B cell (primary cell): ENCODE measurements at regions not wholly inside any gene's neighbourhood (a gene's known extent, or its start where the extent isn't known, plus 50 kb on each side); places are given as distances from the start of the nearest gene placed in this dataset.

ENCODE experiments used
- EZH2 ChIP-seq: IDR thresholded peaks from 2 replicates; pipeline ENCODE4 v1.6.1; 2012; ENCODE audit warnings: borderline replicate concordance, low read depth, mild to moderate bottlenecking, moderate library complexity, low read length; ENCODE audit not compliant: insufficient read depth, poor library complexity, severe bottlenecking
- TF ChIP-seq, protein P1 (sequence below): fragments of 200-600 bp; IDR thresholded peaks from one replicate; pipeline ENCODE4 v1.8.0; 2022; ENCODE audit warnings: antibody characterized with exemption, mild to moderate bottlenecking

DNA sequence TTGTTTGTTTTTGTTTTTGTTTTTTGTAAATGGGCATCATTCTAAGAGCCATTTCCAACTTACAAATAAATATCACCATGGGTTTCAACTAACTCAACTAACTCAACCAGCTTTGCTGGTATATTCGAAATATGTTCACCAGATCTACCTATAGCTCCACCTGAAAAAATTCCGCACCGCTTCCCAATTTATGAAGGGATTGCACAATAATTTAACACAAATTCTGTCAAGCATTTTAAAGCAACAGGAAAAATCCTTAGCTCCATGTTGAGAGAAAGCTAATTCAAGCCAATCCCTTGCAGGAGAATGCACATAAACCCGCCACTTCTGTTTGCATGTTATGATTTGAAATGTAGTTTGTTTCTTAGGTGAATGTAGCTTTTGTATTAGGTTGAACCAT is 417.8 kb downstream of the EFNB2 start:
- TF ChIP-seq, protein P1, sequence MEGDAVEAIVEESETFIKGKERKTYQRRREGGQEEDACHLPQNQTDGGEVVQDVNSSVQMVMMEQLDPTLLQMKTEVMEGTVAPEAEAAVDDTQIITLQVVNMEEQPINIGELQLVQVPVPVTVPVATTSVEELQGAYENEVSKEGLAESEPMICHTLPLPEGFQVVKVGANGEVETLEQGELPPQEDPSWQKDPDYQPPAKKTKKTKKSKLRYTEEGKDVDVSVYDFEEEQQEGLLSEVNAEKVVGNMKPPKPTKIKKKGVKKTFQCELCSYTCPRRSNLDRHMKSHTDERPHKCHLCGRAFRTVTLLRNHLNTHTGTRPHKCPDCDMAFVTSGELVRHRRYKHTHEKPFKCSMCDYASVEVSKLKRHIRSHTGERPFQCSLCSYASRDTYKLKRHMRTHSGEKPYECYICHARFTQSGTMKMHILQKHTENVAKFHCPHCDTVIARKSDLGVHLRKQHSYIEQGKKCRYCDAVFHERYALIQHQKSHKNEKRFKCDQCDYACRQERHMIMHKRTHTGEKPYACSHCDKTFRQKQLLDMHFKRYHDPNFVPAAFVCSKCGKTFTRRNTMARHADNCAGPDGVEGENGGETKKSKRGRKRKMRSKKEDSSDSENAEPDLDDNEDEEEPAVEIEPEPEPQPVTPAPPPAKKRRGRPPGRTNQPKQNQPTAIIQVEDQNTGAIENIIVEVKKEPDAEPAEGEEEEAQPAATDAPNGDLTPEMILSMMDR, result no peak
- no peak for TF ChIP-seq EZH2
